ENCODE measurements at regions not wholly inside any gene's neighbourhood (a gene's known extent, or its start where the extent isn't known, plus 50 kb on each side); places are given as distances from the start of the nearest gene placed in this dataset.

GRCh38 chr13:99125326-99125915 lies 75.2 kb upstream of the UBAC2 start:
- DNase-seq: no peak

GRCh38 chr13:99126821-99127220 lies 73.8 kb upstream of the UBAC2 start:
- DNase-seq: no peak

- no peak for DNase-seq
Observed at GRCh38 chr13:99129050-99129449, 71.6 kb upstream of the UBAC2 start.

- DNase-seq: no peak
Observed at GRCh38 chr13:99129951-99130350, 70.7 kb upstream of the UBAC2 start.

GRCh38 chr13:99131410-99131809 lies 69.2 kb upstream of the UBAC2 start:
- DNase-seq: no peak

GRCh38 chr13:99132295-99132835 lies 68.3 kb upstream of the UBAC2 start:
- DNase-seq: no peak

GRCh38 chr13:99133230-99133629 lies 67.4 kb upstream of the UBAC2 start:
- DNase-seq: no peak

- no peak for DNase-seq
Observed at GRCh38 chr13:99133848-99134247, 66.8 kb upstream of the UBAC2 start.

- DNase-seq: no peak
Observed at GRCh38 chr13:99135591-99135990, 65.1 kb upstream of the UBAC2 start.

- DNase-seq: no peak
Observed at GRCh38 chr13:99136427-99136954, 64.2 kb upstream of the UBAC2 start.

GRCh38 chr13:99140831-99141230 lies 59.8 kb upstream of the UBAC2 start:
- DNase-seq: no peak

GRCh38 chr13:99143904-99144303 lies 56.8 kb upstream of the UBAC2 start:
- no peak for DNase-seq

- DNase-seq: no peak
Observed at GRCh38 chr13:99144306-99144705, 56.3 kb upstream of the UBAC2 start.

GRCh38 chr13:99145461-99145860 lies 55.2 kb upstream of the UBAC2 start:
- DNase-seq: no peak

- no peak for DNase-seq
Observed at GRCh38 chr13:99150575-99151361, 49.9 kb upstream of the UBAC2 start.

Measured in NCI-H2107 (cell line).